ENCODE measurements at regions not wholly inside any gene's neighbourhood (a gene's known extent, or its start where the extent isn't known, plus 50 kb on each side); places are given as distances from the start of the nearest gene placed in this dataset.

DNA sequence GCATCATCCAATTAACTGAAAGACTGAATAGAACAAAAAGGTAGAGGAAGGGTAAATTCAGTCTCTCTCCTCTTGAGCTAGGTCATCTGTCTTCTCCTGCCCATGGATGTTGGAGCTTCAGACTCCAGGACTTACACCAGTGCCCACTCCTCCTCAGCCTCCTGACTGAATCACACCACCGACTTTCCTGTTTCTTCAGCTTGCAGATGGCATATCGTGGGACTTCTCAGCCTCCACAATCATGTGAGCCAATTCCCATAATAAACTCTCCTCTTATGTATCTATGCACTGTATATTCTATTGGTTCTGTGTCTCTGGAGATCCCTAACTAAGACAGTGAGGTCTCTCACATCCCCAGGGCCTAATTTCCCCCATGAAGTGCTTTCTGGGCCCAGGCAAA is 140.4 kb downstream of the CD47 start:
- TF ChIP-seq POLR2AphosphoS5 (IDR thresholded peaks at IDR 0.05; ENCODE audit: low read depth, low read length) (no peak), REST (IDR thresholded peaks at IDR 0.05; ENCODE audit: insufficient read depth in 1 of 2, low read depth in 2 of 2, low read length in 2 of 2) (no peak)

Data from PFSK-1 (cell line).